HFF-Myc (cell line): ENCODE measurements at regions not wholly inside any gene's neighbourhood (a gene's known extent, or its start where the extent isn't known, plus 50 kb on each side); places are given as distances from the start of the nearest gene placed in this dataset.

Source experiments
- DNase-seq: peaks from one replicate; pipeline ENCODE4 v3.0.0-alpha.2; 2011; ENCODE audit warnings: low read depth; ENCODE audit errors: extremely low read depth
- H3K4me3 ChIP-seq: replicated peaks from 2 replicates; pipeline ENCODE4 v1.5.1; 2011; ENCODE audit warnings: low read depth, mild to moderate bottlenecking, control low read depth, low read length
- TF ChIP-seq, protein P1 (sequence below): IDR thresholded peaks from 2 replicates; pipeline ENCODE4 v1.5.1; 2012; ENCODE audit warnings: mild to moderate bottlenecking, low read depth, low read length, control low read depth; ENCODE audit errors: missing control alignments

GRCh38 chr18:1976484-1976883, 594.8 kb downstream of the METTL4 start:
- no peak for DNase-seq
- H3K4me3 ChIP-seq = no peak overlapping the region
- TF ChIP-seq, protein P1, sequence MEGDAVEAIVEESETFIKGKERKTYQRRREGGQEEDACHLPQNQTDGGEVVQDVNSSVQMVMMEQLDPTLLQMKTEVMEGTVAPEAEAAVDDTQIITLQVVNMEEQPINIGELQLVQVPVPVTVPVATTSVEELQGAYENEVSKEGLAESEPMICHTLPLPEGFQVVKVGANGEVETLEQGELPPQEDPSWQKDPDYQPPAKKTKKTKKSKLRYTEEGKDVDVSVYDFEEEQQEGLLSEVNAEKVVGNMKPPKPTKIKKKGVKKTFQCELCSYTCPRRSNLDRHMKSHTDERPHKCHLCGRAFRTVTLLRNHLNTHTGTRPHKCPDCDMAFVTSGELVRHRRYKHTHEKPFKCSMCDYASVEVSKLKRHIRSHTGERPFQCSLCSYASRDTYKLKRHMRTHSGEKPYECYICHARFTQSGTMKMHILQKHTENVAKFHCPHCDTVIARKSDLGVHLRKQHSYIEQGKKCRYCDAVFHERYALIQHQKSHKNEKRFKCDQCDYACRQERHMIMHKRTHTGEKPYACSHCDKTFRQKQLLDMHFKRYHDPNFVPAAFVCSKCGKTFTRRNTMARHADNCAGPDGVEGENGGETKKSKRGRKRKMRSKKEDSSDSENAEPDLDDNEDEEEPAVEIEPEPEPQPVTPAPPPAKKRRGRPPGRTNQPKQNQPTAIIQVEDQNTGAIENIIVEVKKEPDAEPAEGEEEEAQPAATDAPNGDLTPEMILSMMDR = no peak

GRCh38 chr18:1982056-1982455, 589.2 kb downstream of the METTL4 start:
- DNase-seq = no peak
- TF ChIP-seq, protein P1 = no peak
- no peak overlapping the region for H3K4me3 ChIP-seq

GRCh38 chr18:1983746-1984515, 587.4 kb downstream of the METTL4 start:
- no peak overlapping the region for H3K4me3 ChIP-seq
- no peak for DNase-seq
- TF ChIP-seq, protein P1 = no peak

- DNase-seq = no peak
- no peak overlapping the region for H3K4me3 ChIP-seq
- TF ChIP-seq, protein P1 = no peak
Observed at GRCh38 chr18:1993866-1994265, 577.4 kb downstream of the METTL4 start.

DNA sequence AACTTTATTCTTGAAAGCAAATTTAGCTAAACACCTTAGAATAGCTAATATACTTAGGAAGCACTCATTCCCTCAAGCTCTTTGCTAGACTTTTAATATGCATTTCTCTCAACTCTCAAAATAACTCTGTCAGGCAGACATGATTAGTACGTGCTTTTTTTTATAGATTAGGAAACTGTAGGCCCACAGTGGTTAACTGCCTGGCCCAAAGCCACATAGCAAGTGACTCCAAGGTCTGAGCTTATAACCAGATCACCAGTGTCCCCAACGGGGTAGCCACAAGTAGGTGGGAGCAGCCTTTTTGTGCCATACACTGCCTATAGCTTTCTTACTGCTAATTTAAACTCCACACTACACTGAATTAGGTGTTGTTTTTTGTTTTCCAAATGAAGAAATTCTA, 576.8 kb downstream of the METTL4 start:
- H3K4me3 ChIP-seq = no peak overlapping the region
- DNase-seq = no peak
- TF ChIP-seq, protein P1 = no peak

DNA sequence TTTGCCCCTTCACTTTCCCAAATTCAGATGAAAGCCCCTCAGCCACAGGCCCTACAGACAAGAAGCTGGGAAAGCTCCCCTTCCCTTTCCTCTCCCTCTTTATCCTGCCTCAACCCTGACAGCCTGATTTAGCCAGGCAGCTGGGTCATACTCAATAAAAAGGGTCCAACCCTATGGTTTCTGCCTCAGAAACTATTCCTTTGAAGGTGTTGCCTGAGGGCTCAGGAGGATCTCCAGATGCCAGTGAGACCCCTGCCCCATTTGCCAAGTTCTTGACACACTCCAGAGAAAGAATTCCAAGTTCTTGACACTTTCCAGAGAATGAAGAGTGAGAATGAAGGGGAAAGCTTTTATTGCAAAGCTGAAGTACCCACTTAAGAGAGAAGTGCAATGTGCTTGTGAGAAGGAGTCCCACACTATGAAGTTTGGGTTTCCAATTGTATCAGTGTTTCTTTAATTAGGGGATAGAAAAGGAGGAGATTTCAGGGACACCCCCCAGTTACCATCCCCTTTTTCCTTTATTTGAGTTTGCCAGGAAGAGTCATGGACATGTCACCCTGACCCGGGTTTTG, 576.2 kb downstream of the METTL4 start:
- no peak for DNase-seq
- TF ChIP-seq, protein P1 = no peak
- no peak overlapping the region for H3K4me3 ChIP-seq
